GM12865 (cell line): ENCODE measurements at regions not wholly inside any gene's neighbourhood (a gene's known extent, or its start where the extent isn't known, plus 50 kb on each side); places are given as distances from the start of the nearest gene placed in this dataset.

Source experiments
- DNase-seq: peaks from one replicate; pipeline ENCODE4 v3.0.0; 2010; ENCODE audit warnings: low read depth
- H3K4me3 ChIP-seq: 2 replicates; pipeline ENCODE4 v1.5.1; 2011; ENCODE audit warnings: mild to moderate bottlenecking, low read depth, low read length, control low read depth
- TF ChIP-seq, protein P1 (sequence below): IDR thresholded peaks from 2 replicates; pipeline ENCODE4 v1.5.1; 2011; ENCODE audit warnings: low read length, control low read depth, low read depth, inconsistent platforms; ENCODE audit not compliant: insufficient read depth; ENCODE audit errors: missing control alignments

DNA sequence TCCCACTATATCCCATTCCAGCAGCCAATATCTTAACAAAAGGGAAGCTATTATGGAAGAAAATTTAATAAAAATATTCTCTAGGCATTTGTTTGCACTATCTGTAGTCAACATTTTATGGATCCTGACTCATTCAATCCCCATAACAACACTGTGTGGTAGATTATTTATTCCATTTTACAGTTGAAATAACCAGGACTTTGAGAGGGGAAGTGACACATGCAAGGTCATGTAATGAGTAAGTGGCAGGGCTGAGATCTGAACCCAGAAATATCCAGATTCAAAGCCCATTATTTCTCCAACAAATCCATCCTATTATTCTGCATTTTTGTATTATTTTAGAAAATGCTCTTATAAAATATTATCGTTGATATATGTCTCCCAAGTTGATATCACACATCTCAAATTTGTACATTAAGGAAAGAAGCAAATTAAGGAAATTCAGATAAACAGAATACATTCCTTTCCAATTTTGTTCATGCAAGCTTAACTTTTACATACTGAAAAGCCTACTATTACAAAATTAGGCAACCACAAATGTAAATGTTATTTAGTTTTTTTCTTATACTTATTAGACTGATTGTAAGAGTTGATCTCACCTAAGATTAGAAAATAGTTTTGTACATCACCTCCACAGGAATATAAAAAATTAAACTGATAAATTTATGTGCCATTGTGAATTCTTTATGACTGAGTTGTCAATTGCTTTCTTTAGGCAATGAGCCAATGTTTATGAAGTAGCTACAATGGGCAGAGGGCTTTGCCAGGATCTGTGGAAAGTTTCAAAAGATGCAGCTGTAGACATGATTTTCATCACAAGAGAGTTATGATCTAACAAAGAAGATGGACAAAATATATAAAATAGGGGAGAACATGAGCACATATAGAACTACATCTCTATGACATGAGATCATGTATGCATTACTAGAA lies 55.1 kb upstream of the E2F7 start:
- H3K4me3 ChIP-seq: no peak overlapping the region
- DNase-seq: no peak
- TF ChIP-seq, protein P1, sequence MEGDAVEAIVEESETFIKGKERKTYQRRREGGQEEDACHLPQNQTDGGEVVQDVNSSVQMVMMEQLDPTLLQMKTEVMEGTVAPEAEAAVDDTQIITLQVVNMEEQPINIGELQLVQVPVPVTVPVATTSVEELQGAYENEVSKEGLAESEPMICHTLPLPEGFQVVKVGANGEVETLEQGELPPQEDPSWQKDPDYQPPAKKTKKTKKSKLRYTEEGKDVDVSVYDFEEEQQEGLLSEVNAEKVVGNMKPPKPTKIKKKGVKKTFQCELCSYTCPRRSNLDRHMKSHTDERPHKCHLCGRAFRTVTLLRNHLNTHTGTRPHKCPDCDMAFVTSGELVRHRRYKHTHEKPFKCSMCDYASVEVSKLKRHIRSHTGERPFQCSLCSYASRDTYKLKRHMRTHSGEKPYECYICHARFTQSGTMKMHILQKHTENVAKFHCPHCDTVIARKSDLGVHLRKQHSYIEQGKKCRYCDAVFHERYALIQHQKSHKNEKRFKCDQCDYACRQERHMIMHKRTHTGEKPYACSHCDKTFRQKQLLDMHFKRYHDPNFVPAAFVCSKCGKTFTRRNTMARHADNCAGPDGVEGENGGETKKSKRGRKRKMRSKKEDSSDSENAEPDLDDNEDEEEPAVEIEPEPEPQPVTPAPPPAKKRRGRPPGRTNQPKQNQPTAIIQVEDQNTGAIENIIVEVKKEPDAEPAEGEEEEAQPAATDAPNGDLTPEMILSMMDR: no peak

DNA sequence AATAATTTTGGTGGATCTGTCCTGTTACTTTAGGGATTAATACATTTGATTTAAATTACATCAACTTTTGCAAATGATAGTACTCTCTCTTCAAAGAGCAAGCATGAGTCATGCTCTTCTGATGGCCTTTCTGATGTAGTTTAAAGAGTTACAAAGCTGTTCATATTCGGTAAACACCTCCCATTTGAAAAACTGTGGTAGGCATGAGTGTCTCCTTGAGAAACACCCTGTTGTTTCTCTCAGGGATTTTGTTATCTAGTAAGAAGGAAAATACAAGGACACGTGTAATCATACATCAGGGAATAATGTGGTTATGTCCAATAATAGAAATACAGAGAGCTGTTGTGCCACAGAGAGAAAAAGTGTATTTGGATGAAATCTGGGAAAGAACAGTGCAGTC lies 53.3 kb upstream of the E2F7 start:
- TF ChIP-seq, protein P1: no peak
- no peak overlapping the region for H3K4me3 ChIP-seq
- DNase-seq: no peak

DNA sequence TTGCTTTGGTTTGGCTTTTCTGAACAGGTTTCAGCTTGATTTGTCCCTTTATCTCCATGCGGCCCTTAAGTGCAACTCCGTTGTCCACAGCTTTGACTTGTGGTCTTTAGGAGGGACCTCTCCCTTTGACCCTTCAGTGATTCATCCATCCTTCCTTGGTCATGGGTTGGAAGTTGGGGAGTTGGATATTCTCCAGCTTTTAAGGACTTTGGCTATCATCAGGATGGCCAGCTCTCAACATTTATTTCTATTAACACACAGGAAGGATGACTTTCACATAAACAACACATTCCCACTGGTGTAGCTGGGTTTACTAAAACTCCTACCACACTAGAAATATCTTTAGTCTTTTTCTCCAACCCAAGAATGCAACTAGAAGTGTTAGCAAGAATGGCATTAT lies 50.9 kb upstream of the E2F7 start:
- DNase-seq: no peak
- no peak overlapping the region for H3K4me3 ChIP-seq
- TF ChIP-seq, protein P1: no peak

DNA sequence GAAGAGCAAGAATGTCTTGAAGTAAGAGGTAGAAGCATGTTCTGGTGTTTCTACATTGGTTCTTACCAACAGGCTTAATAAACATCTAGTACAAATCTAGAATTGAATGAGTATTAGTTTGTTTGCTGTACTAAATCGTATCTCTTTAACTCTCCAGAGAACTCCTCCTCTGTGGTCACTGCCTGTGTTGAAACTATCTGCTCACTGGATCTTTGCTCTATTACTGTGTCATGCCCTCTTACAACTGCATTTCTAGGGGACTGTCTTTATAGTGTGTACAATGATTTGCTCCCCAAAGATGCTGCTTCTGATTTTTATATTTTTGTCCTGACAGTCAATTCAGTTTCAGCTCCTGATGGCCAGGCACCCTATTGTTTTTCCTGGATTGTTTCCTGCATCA lies 50.1 kb upstream of the E2F7 start:
- no peak for DNase-seq
- TF ChIP-seq, protein P1: no peak
- H3K4me3 ChIP-seq: no peak overlapping the region
